ENCODE measurements at regions not wholly inside any gene's neighbourhood (a gene's known extent, or its start where the extent isn't known, plus 50 kb on each side); places are given as distances from the start of the nearest gene placed in this dataset.

DNA sequence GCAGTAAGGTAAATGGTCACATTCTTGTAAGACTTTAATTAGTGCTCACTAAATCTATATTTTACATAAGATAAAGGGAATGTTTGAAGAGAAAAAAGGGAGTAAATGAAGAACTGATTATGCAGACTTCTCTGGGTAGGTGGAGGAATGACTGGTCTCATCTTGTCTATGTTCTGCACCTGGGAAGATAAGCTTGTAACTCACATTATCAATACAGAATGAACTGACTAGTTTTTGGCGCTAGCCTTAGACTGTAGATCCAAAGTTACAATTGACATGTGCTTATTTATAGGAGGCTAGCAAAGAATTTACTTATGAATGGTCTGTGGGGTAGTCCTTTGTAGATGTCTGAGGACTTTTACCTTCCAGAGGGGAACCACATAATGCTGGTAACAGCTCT is 214.9 kb upstream of the RAB4A start:
- Histone ChIP-seq H3K27ac (ENCODE audit: low read length) (no peak overlapping the region), H3K79me2 (replicated peaks; ENCODE audit: insufficient read depth, low read length) (no peaks in the 10 kb centered on the region), H3K36me3 (ENCODE audit: insufficient read depth, low read length) (no peaks in the 10 kb centered on the region), H3K9me2 (ENCODE audit: insufficient read depth, low read length) (no peaks in the 10 kb centered on the region), H3K9me3 (ENCODE audit: low read length) (no peaks in the 10 kb centered on the region), H3K9ac (ENCODE audit: low read length) (no peak overlapping the region), H3K4me3 (ENCODE audit: low read length) (peak overlapping the region; percentile 25), H4K20me1 (ENCODE audit: insufficient read depth) (no peaks in the 10 kb centered on the region), H3K27me3 (ENCODE audit: insufficient read depth, low read depth, low read length) (no peaks in the 10 kb centered on the region), H3K4me2 (ENCODE audit: low read length) (no peak overlapping the region), H3F3A (ENCODE audit: insufficient read depth, low read length, poor library complexity, severe bottlenecking) (no peaks in the 10 kb centered on the region), H2AFZ (ENCODE audit: low read depth, low read length) (no peak overlapping the region)
- TF ChIP-seq, protein P1, sequence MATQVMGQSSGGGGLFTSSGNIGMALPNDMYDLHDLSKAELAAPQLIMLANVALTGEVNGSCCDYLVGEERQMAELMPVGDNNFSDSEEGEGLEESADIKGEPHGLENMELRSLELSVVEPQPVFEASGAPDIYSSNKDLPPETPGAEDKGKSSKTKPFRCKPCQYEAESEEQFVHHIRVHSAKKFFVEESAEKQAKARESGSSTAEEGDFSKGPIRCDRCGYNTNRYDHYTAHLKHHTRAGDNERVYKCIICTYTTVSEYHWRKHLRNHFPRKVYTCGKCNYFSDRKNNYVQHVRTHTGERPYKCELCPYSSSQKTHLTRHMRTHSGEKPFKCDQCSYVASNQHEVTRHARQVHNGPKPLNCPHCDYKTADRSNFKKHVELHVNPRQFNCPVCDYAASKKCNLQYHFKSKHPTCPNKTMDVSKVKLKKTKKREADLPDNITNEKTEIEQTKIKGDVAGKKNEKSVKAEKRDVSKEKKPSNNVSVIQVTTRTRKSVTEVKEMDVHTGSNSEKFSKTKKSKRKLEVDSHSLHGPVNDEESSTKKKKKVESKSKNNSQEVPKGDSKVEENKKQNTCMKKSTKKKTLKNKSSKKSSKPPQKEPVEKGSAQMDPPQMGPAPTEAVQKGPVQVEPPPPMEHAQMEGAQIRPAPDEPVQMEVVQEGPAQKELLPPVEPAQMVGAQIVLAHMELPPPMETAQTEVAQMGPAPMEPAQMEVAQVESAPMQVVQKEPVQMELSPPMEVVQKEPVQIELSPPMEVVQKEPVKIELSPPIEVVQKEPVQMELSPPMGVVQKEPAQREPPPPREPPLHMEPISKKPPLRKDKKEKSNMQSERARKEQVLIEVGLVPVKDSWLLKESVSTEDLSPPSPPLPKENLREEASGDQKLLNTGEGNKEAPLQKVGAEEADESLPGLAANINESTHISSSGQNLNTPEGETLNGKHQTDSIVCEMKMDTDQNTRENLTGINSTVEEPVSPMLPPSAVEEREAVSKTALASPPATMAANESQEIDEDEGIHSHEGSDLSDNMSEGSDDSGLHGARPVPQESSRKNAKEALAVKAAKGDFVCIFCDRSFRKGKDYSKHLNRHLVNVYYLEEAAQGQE (IDR thresholded peaks at IDR 0.05; ENCODE audit: borderline replicate concordance), result no peak
- TF ChIP-seq RAD21 (conservative IDR thresholded peaks at IDR 0.05) (no peak), SMC3 (conservative IDR thresholded peaks at IDR 0.05; ENCODE audit: poor library complexity) (no peak), MXI1 (conservative IDR thresholded peaks at IDR 0.05; ENCODE audit: poor library complexity, severe bottlenecking) (no peak), POLR2AphosphoS5 (IDR thresholded peaks at IDR 0.05) (no peak), EZH2 (IDR thresholded peaks at IDR 0.05; ENCODE audit: borderline replicate concordance, insufficient read depth, low read length, poor library complexity, severe bottlenecking) (no peak), TAF1 (IDR thresholded peaks at IDR 0.05; ENCODE audit: low read depth) (no peak)

DNA sequence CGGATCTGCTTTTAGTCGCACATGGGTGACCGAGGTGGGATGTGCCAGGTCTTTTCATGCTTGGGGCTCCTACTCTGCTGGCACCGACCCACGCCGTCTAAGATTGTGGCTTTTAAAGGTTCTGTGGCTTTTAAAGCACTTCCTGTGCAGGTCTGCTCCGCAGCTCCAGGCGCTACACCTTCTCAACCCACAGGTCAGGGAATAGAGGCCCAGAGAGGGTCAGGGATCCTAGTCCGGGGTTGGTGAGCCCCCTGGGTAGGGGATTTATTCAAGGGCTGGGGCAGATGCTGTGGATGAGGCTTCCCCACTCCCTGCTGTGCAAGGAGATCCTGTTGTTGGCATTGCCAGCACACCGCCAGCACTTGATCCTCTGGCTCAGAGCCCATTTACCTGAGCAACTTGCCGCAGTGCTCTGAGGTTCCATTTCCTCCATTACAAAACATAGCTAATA is 212.8 kb upstream of the RAB4A start:
- H3K9me3 ChIP-seq (ENCODE audit: low read length), result no peaks in the 10 kb centered on the region
- H3K27me3 ChIP-seq (ENCODE audit: insufficient read depth, low read depth, low read length), result no peaks in the 10 kb centered on the region
- H3K9me2 ChIP-seq (ENCODE audit: insufficient read depth, low read length), result no peaks in the 10 kb centered on the region
- no peaks in the 10 kb centered on the region for H3F3A ChIP-seq (ENCODE audit: insufficient read depth, low read length, poor library complexity, severe bottlenecking)
- H4K20me1 ChIP-seq (ENCODE audit: insufficient read depth), result no peaks in the 10 kb centered on the region
- no peaks in the 10 kb centered on the region for H3K79me2 ChIP-seq (replicated peaks; ENCODE audit: insufficient read depth, low read length)
- H2AFZ ChIP-seq (ENCODE audit: low read depth, low read length), result no peak overlapping the region
- H3K4me2 ChIP-seq (ENCODE audit: low read length), result no peak overlapping the region
- no peak overlapping the region for H3K27ac ChIP-seq (ENCODE audit: low read length)
- H3K36me3 ChIP-seq (ENCODE audit: insufficient read depth, low read length), result no peaks in the 10 kb centered on the region
- TF ChIP-seq TAF1 (IDR thresholded peaks at IDR 0.05; ENCODE audit: low read depth), result no peak
- TF ChIP-seq RAD21 (conservative IDR thresholded peaks at IDR 0.05), result no peak
- TF ChIP-seq, protein P2, sequence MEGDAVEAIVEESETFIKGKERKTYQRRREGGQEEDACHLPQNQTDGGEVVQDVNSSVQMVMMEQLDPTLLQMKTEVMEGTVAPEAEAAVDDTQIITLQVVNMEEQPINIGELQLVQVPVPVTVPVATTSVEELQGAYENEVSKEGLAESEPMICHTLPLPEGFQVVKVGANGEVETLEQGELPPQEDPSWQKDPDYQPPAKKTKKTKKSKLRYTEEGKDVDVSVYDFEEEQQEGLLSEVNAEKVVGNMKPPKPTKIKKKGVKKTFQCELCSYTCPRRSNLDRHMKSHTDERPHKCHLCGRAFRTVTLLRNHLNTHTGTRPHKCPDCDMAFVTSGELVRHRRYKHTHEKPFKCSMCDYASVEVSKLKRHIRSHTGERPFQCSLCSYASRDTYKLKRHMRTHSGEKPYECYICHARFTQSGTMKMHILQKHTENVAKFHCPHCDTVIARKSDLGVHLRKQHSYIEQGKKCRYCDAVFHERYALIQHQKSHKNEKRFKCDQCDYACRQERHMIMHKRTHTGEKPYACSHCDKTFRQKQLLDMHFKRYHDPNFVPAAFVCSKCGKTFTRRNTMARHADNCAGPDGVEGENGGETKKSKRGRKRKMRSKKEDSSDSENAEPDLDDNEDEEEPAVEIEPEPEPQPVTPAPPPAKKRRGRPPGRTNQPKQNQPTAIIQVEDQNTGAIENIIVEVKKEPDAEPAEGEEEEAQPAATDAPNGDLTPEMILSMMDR (IDR thresholded peaks at IDR 0.05; ENCODE audit: poor library complexity, severe bottlenecking), result no peak
- TF ChIP-seq MXI1 (conservative IDR thresholded peaks at IDR 0.05; ENCODE audit: poor library complexity, severe bottlenecking), result no peak
- no peak for TF ChIP-seq EP300 (conservative IDR thresholded peaks at IDR 0.05; ENCODE audit: poor library complexity, severe bottlenecking)
- TF ChIP-seq SMC3 (conservative IDR thresholded peaks at IDR 0.05; ENCODE audit: poor library complexity), result no peak
- no peak for TF ChIP-seq EZH2 (IDR thresholded peaks at IDR 0.05; ENCODE audit: borderline replicate concordance, insufficient read depth, low read length, poor library complexity, severe bottlenecking)
- no peak for TF ChIP-seq POLR2AphosphoS5 (IDR thresholded peaks at IDR 0.05)
- no peak overlapping the region for H3K9ac ChIP-seq (ENCODE audit: low read length)
- no peak overlapping the region for H3K4me3 ChIP-seq (ENCODE audit: low read length)
